ENCODE measurements at regions not wholly inside any gene's neighbourhood (a gene's known extent, or its start where the extent isn't known, plus 50 kb on each side); places are given as distances from the start of the nearest gene placed in this dataset.
"Not testable (repeated sequence)": the region's sequence is repeated elsewhere in the genome, so short reads cannot be mapped to it uniquely, and the experiment has no call there.

GRCh38 chrX:112211459-112211858 is 128.9 kb upstream of the TRPC5 start:
- DNase-seq (ENCODE audit: low read depth in 2 of 2) = peak in 1 of 2 donors; percentile 62
- H2AFZ ChIP-seq (ENCODE audit: low read length) = no peak overlapping the region
- H3K4me3 ChIP-seq (replicated peaks in 1 of 4; ENCODE audit: control extremely low read depth in 1 of 4, insufficient read depth in 1 of 4, low read depth in 3 of 4, low read length in 4 of 4) = no peak overlapping the region
- H3K79me2 ChIP-seq (ENCODE audit: control insufficient read depth, insufficient read depth, low read length) = no peaks in the 10 kb centered on the region
- no peak overlapping the region for H3K9ac ChIP-seq (ENCODE audit: insufficient read depth, low read length)
- no peaks in the 10 kb centered on the region for H3K9me3 ChIP-seq (ENCODE audit: control insufficient read depth, insufficient read depth, low read depth, low read length)
- no peak overlapping the region for H3K27ac ChIP-seq (ENCODE audit: insufficient read depth, low read length)
- H4K20me1 ChIP-seq (ENCODE audit: control insufficient read depth, extremely low read depth, insufficient read depth, low read length) = no peaks in the 10 kb centered on the region
- H3K27me3 ChIP-seq (ENCODE audit: control insufficient read depth, insufficient read depth, low read length) = no peaks in the 10 kb centered on the region
- no peaks in the 10 kb centered on the region for H3K4me1 ChIP-seq (ENCODE audit: control insufficient read depth, extremely low read depth, insufficient read depth, low read length)
- no peaks in the 10 kb centered on the region for H3K36me3 ChIP-seq (ENCODE audit: control insufficient read depth, insufficient read depth, low read length)
- TF ChIP-seq EZH2 (IDR thresholded peaks at IDR 0.05; ENCODE audit: low read length, missing control alignments) = no peak
- no peak for TF ChIP-seq CTCF (conservative IDR thresholded peaks at IDR 0.05 in 1 of 2, IDR thresholded peaks at IDR 0.05 in 1 of 2; ENCODE audit: low read depth in 1 of 2, low read length in 2 of 2)
- no peak overlapping the region for H3K4me2 ChIP-seq (ENCODE audit: extremely low read depth, insufficient read depth, low read length)

- no peak for DNase-seq (ENCODE audit: low read depth in 2 of 2)
- Histone ChIP-seq H3K4me2 (ENCODE audit: extremely low read depth, insufficient read depth, low read length) (no peak overlapping the region), H3K4me3 (replicated peaks in 1 of 4; ENCODE audit: control extremely low read depth in 1 of 4, insufficient read depth in 1 of 4, low read depth in 3 of 4, low read length in 4 of 4) (no peak overlapping the region), H3K27me3 (ENCODE audit: control insufficient read depth, insufficient read depth, low read length) (no peaks in the 10 kb centered on the region), H3K36me3 (ENCODE audit: control insufficient read depth, insufficient read depth, low read length) (no peaks in the 10 kb centered on the region), H3K79me2 (ENCODE audit: control insufficient read depth, insufficient read depth, low read length) (no peaks in the 10 kb centered on the region), H2AFZ (ENCODE audit: low read length) (no peak overlapping the region), H3K27ac (ENCODE audit: insufficient read depth, low read length) (no peak overlapping the region), H3K9me3 (ENCODE audit: control insufficient read depth, insufficient read depth, low read depth, low read length) (no peaks in the 10 kb centered on the region), H4K20me1 (ENCODE audit: control insufficient read depth, extremely low read depth, insufficient read depth, low read length) (no peaks in the 10 kb centered on the region), H3K4me1 (ENCODE audit: control insufficient read depth, extremely low read depth, insufficient read depth, low read length) (no peaks in the 10 kb centered on the region), H3K9ac (ENCODE audit: insufficient read depth, low read length) (no peak overlapping the region)
- TF ChIP-seq EZH2 (IDR thresholded peaks at IDR 0.05; ENCODE audit: low read length, missing control alignments) (no peak), CTCF (conservative IDR thresholded peaks at IDR 0.05 in 1 of 2, IDR thresholded peaks at IDR 0.05 in 1 of 2; ENCODE audit: low read depth in 1 of 2, low read length in 2 of 2) (no peak)
These were observed 115.3 kb upstream of the TRPC5 start for GRCh38 chrX:112197840-112198239.

GRCh38 chrX:112190646-112191045 is 108.1 kb upstream of the TRPC5 start:
- H3K4me1 ChIP-seq (ENCODE audit: control insufficient read depth, extremely low read depth, insufficient read depth, low read length) = no peaks in the 10 kb centered on the region
- H4K20me1 ChIP-seq (ENCODE audit: control insufficient read depth, extremely low read depth, insufficient read depth, low read length) = no peaks in the 10 kb centered on the region
- no peak overlapping the region for H3K4me3 ChIP-seq (replicated peaks in 1 of 4; ENCODE audit: control extremely low read depth in 1 of 4, insufficient read depth in 1 of 4, low read depth in 3 of 4, low read length in 4 of 4)
- no peak overlapping the region for H3K9ac ChIP-seq (ENCODE audit: insufficient read depth, low read length)
- no peaks in the 10 kb centered on the region for H3K9me3 ChIP-seq (ENCODE audit: control insufficient read depth, insufficient read depth, low read depth, low read length)
- TF ChIP-seq CTCF (conservative IDR thresholded peaks at IDR 0.05 in 1 of 2, IDR thresholded peaks at IDR 0.05 in 1 of 2; ENCODE audit: low read depth in 1 of 2, low read length in 2 of 2) (no peak), EZH2 (IDR thresholded peaks at IDR 0.05; ENCODE audit: low read length, missing control alignments) (no peak)
- no peaks in the 10 kb centered on the region for H3K79me2 ChIP-seq (ENCODE audit: control insufficient read depth, insufficient read depth, low read length)
- H3K27ac ChIP-seq (ENCODE audit: insufficient read depth, low read length) = no peak overlapping the region
- no peak overlapping the region for H2AFZ ChIP-seq (ENCODE audit: low read length)
- H3K36me3 ChIP-seq (ENCODE audit: control insufficient read depth, insufficient read depth, low read length) = no peaks in the 10 kb centered on the region
- H3K27me3 ChIP-seq (ENCODE audit: control insufficient read depth, insufficient read depth, low read length) = no peaks in the 10 kb centered on the region
- no peak overlapping the region for H3K4me2 ChIP-seq (ENCODE audit: extremely low read depth, insufficient read depth, low read length)
- peak in 1 of 2 donors; percentile 67 for DNase-seq (ENCODE audit: low read depth in 2 of 2)

- H3K9ac ChIP-seq (ENCODE audit: insufficient read depth, low read length); H3K4me1 ChIP-seq (ENCODE audit: control insufficient read depth, extremely low read depth, insufficient read depth, low read length); H4K20me1 ChIP-seq (ENCODE audit: control insufficient read depth, extremely low read depth, insufficient read depth, low read length); H3K4me3 ChIP-seq (replicated peaks in 1 of 4; ENCODE audit: control extremely low read depth in 1 of 4, insufficient read depth in 1 of 4, low read depth in 3 of 4, low read length in 4 of 4); H3K36me3 ChIP-seq (ENCODE audit: control insufficient read depth, insufficient read depth, low read length); H3K79me2 ChIP-seq (ENCODE audit: control insufficient read depth, insufficient read depth, low read length); H3K27ac ChIP-seq (ENCODE audit: insufficient read depth, low read length); H2AFZ ChIP-seq (ENCODE audit: low read length); H3K9me3 ChIP-seq (ENCODE audit: control insufficient read depth, insufficient read depth, low read depth, low read length); DNase-seq (ENCODE audit: low read depth in 2 of 2); H3K4me2 ChIP-seq (ENCODE audit: extremely low read depth, insufficient read depth, low read length); H3K27me3 ChIP-seq (ENCODE audit: control insufficient read depth, insufficient read depth, low read length): not testable (repeated sequence)
These were observed 98.8 kb upstream of the TRPC5 start for GRCh38 chrX:112181361-112181760.

Data from fibroblast of lung (primary cell).